Endothelial cell of umbilical vein (primary cell): ENCODE measurements at regions not wholly inside any gene's neighbourhood (a gene's known extent, or its start where the extent isn't known, plus 50 kb on each side); places are given as distances from the start of the nearest gene placed in this dataset.

ENCODE experiments used
- BruUV-seq: library from RNA; stranded (reverse); fragments of 400-500 nt; replicated peaks from 2 replicates; lab custom pipeline; 2021; lab: Mats Ljungman, UMichigan
- CTCF ChIA-PET: fragments of 300-600, 350-600 bp; sonication (Branson Sonifier 250); formaldehyde crosslinking; loops from one replicate; lab custom pipeline; 2021; ENCODE audit warnings: antibody characterized with exemption, inconsistent platforms; lab: Charles Lee
- POLR2A ChIA-PET: fragments of 300-600, 350-600 bp; sonication (Branson Sonifier 250); formaldehyde crosslinking; loops from one replicate; lab custom pipeline; 2021; ENCODE audit warnings: antibody characterized with exemption, inconsistent platforms; lab: Charles Lee
- DNase-seq: peaks from one replicate; pipeline ENCODE4 v3.0.0-alpha.2; 2011; ENCODE audit warnings: low read depth, low spot score
- FAIRE-seq: peaks from 2 replicates; lab custom pipeline; 2011; peaks lifted over from hg19 to GRCh38; lab: Jason Lieb, UNC
- H2AFZ ChIP-seq: 2 replicates; pipeline ENCODE4 v1.6.0; 2012; ENCODE audit warnings: low read depth, low read length, control low read depth, inconsistent platforms
- H3K27ac ChIP-seq: 2 replicates; pipeline ENCODE4 v1.5.1; 2011; ENCODE audit warnings: low read depth, mild to moderate bottlenecking, control low read depth, low read length, moderate library complexity; ENCODE audit not compliant: insufficient read depth
- H3K27me3 ChIP-seq, 2 experiments: 2 replicates each; pipeline versions ENCODE4 v1.6.0 to v1.6.1; 2011; ENCODE audit warnings: low read length in 2 of 2, mixed read lengths in 1 of 2; ENCODE audit not compliant: control insufficient read depth in 2 of 2, insufficient read depth in 2 of 2
- H3K36me3 ChIP-seq, 2 experiments: 2 replicates in 1 of 2; 3 replicates in 1 of 2; pipeline ENCODE4 v1.5.1; 2011; ENCODE audit warnings: low read length in 2 of 2, mild to moderate bottlenecking in 1 of 2, moderate library complexity in 1 of 2; ENCODE audit not compliant: control insufficient read depth in 2 of 2, insufficient read depth in 2 of 2; ENCODE audit errors: extremely low read depth in 1 of 2
- H3K4me1 ChIP-seq: 3 replicates; pipeline ENCODE4 v1.5.1; 2011; ENCODE audit warnings: mild to moderate bottlenecking, low read length; ENCODE audit not compliant: control insufficient read depth, insufficient read depth; ENCODE audit errors: extremely low read depth
- H3K4me2 ChIP-seq: 2 replicates; pipeline ENCODE4 v1.6.1; 2011; ENCODE audit warnings: low read length, control low read depth, mixed read lengths; ENCODE audit not compliant: insufficient read depth
- H3K4me3 ChIP-seq, 3 experiments: fragments of 200-600 bp in 1 of 3; sonication (generic), shearing (Covaris generic) in 1 of 3; replicated peaks in 1 of 3; 2 replicates each; pipeline ENCODE4 v1.5.1; 2011 to 2016; ENCODE audit warnings: control low read depth in 3 of 3, low read length in 3 of 3, mild to moderate bottlenecking in 2 of 3, inconsistent platforms in 1 of 3, low read depth in 1 of 3, moderate library complexity in 1 of 3; ENCODE audit not compliant: insufficient read depth in 1 of 3
- H3K79me2 ChIP-seq: 2 replicates; pipeline ENCODE4 v1.6.0; 2012; ENCODE audit warnings: low read length, inconsistent platforms; ENCODE audit not compliant: control insufficient read depth, insufficient read depth
- H3K9ac ChIP-seq: replicated peaks from 2 replicates; pipeline ENCODE3; 2011; ENCODE audit warnings: low read length, control low read depth; ENCODE audit not compliant: insufficient read depth; ENCODE audit errors: extremely low read depth
- H3K9me1 ChIP-seq: replicated peaks from 3 replicates; pipeline ENCODE4 v1.6.0; 2011; ENCODE audit warnings: mild to moderate bottlenecking, low read length; ENCODE audit not compliant: control insufficient read depth, insufficient read depth; ENCODE audit errors: extremely low read depth
- H3K9me3 ChIP-seq: replicated peaks from 2 replicates; pipeline ENCODE4 v1.5.1; 2012; ENCODE audit warnings: low read length, inconsistent platforms; ENCODE audit not compliant: control insufficient read depth, insufficient read depth
- H4K20me1 ChIP-seq: replicated peaks from 2 replicates; pipeline ENCODE3; 2011; ENCODE audit warnings: mild to moderate bottlenecking, low read length; ENCODE audit not compliant: control insufficient read depth, insufficient read depth; ENCODE audit errors: extremely low read depth
- CTCF ChIP-seq, 2 donors: IDR thresholded peaks; 1 replicate in 1 of 2; 2 replicates in 1 of 2; pipeline ENCODE4 v1.5.1; 2011; ENCODE audit warnings: low read length in 2 of 2, mild to moderate bottlenecking in 2 of 2, moderate library complexity in 2 of 2, control low read depth in 1 of 2, inconsistent platforms in 1 of 2, low read depth in 1 of 2; ENCODE audit not compliant: insufficient read depth in 1 of 2; ENCODE audit errors: extremely low read depth in 1 of 2
- EZH2 ChIP-seq: IDR thresholded peaks from 2 replicates; pipeline ENCODE4 v1.6.1; 2012; ENCODE audit warnings: borderline replicate concordance, low read depth, mild to moderate bottlenecking, moderate library complexity, low read length, inconsistent platforms; ENCODE audit not compliant: severe bottlenecking
- FOS ChIP-seq: IDR thresholded peaks from 2 replicates; pipeline ENCODE4 v1.6.1; 2011; ENCODE audit warnings: mild to moderate bottlenecking, low read length, moderate library complexity, borderline replicate concordance; ENCODE audit not compliant: insufficient read depth
- GATA2 ChIP-seq: IDR thresholded peaks from 2 replicates; pipeline ENCODE4 v1.7.0; 2011; ENCODE audit warnings: low read depth, mild to moderate bottlenecking, moderate library complexity, mixed read lengths, low read length; ENCODE audit not compliant: insufficient read length, insufficient read depth
- JUN ChIP-seq: IDR thresholded peaks from 2 replicates; pipeline ENCODE4 v1.6.1; 2011; ENCODE audit warnings: borderline replicate concordance, low read depth; ENCODE audit not compliant: insufficient read length, insufficient read depth
- MAX ChIP-seq: IDR thresholded peaks from 2 replicates; pipeline ENCODE4 v1.6.1; 2011; ENCODE audit not compliant: insufficient read depth, insufficient read length
- MYC ChIP-seq: IDR thresholded peaks from one replicate; pipeline ENCODE4 v1.6.1; 2011; ENCODE audit warnings: mild to moderate bottlenecking, low read depth, low read length
- POLR2A ChIP-seq: IDR thresholded peaks from 2 replicates; pipeline ENCODE4 v1.6.1; 2012; ENCODE audit warnings: low read depth, mild to moderate bottlenecking, control low read depth, low read length
- POLR2AphosphoS5 ChIP-seq: IDR thresholded peaks from 2 replicates; pipeline ENCODE4 v1.6.1; 2012; ENCODE audit warnings: low read depth, mild to moderate bottlenecking, control low read depth, low read length, moderate library complexity; ENCODE audit not compliant: insufficient read depth
- dilution Hi-C: fragments of 300-500 bp; cut with MboI; formaldehyde crosslinking; loops from one replicate; pipeline ENCODE4 v1.15.0; 2019; ENCODE audit warnings: low sequenced_read_pairs; ENCODE audit not compliant: extremely low pct_ligation_motif_present
- intact Hi-C: fragments of 100-400 bp; cut with micrococcal nuclease; formaldehyde crosslinking; loops from one replicate; pipeline ENCODE4 v1.10.0; 2022

- no peaks in the 10 kb centered on the region for H3K9me3 ChIP-seq
- TF ChIP-seq POLR2AphosphoS5: no peak
- TF ChIP-seq EZH2: no peak
- TF ChIP-seq FOS: no peak
- no peak for TF ChIP-seq POLR2A
- no peak for TF ChIP-seq GATA2
- no peak for TF ChIP-seq MYC
- no peak for TF ChIP-seq JUN
- no peak for TF ChIP-seq CTCF (IDR thresholded peaks at IDR 0.05; ENCODE audit: extremely low read depth in 1 of 2, insufficient read depth in 1 of 2, low read depth in 1 of 2, low read length in 2 of 2)
- no peak for TF ChIP-seq MAX
- no peak overlapping the region for H3K9ac ChIP-seq
- no peaks in the 10 kb centered on the region for H3K9me1 ChIP-seq
- FAIRE-seq (no peak), DNase-seq (no peak)
- H4K20me1 ChIP-seq: no peaks in the 10 kb centered on the region
- H3K4me1 ChIP-seq: no peaks in the 10 kb centered on the region
- no TSS peak for BruUV-seq
- H3K27me3 ChIP-seq: no peaks in the 10 kb centered on the region
- intact Hi-C loops (no loop called here), dilution Hi-C loops (no loop called here)
- no peak overlapping the region for H3K4me2 ChIP-seq
- POLR2A ChIA-PET: no interaction called here
- H3K36me3 ChIP-seq: no peaks in the 10 kb centered on the region
- no peaks in the 10 kb centered on the region for H3K79me2 ChIP-seq
- no peak overlapping the region for H2AFZ ChIP-seq
- H3K27ac ChIP-seq: no peak overlapping the region
- H3K4me3 ChIP-seq: no peak overlapping the region
- CTCF ChIA-PET: no interaction called here
These were observed 349.1 kb upstream of the ACVR2A start for GRCh38 chr2:147495734-147496133.
